DND-41 (cell line): ENCODE measurements at regions not wholly inside any gene's neighbourhood (a gene's known extent, or its start where the extent isn't known, plus 50 kb on each side); places are given as distances from the start of the nearest gene placed in this dataset.

ENCODE experiments used
- EZH2 ChIP-seq: IDR thresholded peaks from 3 replicates; pipeline ENCODE4 v1.6.1; 2012; ENCODE audit warnings: borderline replicate concordance, low read depth, mild to moderate bottlenecking, moderate library complexity, low read length, inconsistent platforms; ENCODE audit not compliant: severe bottlenecking
- TF ChIP-seq, protein P1 (sequence below): IDR thresholded peaks from 2 replicates; pipeline ENCODE4 v1.5.1; 2012; ENCODE audit warnings: borderline replicate concordance, low read length, moderate library complexity, mild to moderate bottlenecking; ENCODE audit not compliant: poor library complexity, severe bottlenecking; ENCODE audit errors: extremely low read depth

DNA sequence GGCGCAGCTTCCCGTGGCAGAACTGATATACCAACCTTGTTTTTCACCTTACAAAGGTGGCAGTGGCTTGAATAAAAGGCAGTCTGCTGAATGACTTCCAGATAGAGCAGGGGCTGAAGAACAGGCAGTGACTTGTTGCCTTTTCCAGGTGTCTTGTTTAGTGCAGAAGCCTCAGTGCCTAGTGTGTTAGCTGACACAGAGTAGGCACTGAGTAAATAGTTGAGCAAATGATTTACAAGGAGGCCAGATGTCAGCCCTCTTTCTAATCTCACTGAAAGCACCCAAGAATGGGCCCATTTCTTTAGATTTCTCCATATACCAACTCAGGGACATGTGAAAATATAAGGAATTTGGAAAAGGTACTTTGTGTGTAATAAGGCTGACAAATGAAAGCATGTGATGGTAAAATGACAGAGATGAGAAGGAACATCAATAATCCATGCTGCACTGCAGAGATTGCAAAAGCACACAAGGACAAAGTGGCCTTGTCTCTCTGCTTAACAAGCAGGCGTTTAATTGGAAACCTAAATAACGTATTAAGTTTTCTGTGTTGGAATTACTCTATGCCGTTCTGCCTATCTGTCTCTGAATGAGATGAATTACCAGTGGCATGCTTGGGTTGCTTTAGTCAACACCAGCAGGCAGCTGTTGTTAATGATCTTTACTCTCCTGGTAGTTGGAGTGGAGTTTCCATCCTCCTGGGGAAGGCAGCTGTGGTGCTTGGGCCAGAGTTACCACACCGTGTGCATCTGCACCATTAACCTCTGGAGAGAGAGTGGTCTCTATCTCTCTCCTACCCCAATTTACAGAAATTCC lies 360.1 kb upstream of the C9orf72 start:
- TF ChIP-seq, protein P1, sequence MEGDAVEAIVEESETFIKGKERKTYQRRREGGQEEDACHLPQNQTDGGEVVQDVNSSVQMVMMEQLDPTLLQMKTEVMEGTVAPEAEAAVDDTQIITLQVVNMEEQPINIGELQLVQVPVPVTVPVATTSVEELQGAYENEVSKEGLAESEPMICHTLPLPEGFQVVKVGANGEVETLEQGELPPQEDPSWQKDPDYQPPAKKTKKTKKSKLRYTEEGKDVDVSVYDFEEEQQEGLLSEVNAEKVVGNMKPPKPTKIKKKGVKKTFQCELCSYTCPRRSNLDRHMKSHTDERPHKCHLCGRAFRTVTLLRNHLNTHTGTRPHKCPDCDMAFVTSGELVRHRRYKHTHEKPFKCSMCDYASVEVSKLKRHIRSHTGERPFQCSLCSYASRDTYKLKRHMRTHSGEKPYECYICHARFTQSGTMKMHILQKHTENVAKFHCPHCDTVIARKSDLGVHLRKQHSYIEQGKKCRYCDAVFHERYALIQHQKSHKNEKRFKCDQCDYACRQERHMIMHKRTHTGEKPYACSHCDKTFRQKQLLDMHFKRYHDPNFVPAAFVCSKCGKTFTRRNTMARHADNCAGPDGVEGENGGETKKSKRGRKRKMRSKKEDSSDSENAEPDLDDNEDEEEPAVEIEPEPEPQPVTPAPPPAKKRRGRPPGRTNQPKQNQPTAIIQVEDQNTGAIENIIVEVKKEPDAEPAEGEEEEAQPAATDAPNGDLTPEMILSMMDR: no peak
- TF ChIP-seq EZH2: no peak
